B cell (primary cell): ENCODE measurements at regions not wholly inside any gene's neighbourhood (a gene's known extent, or its start where the extent isn't known, plus 50 kb on each side); places are given as distances from the start of the nearest gene placed in this dataset.

ENCODE experiments used
- ATAC-seq: fragments of 200-7000 bp; cut with Tn5 transposase; one replicate; pipeline ENCODE4 v1.10.0; 2021; ENCODE audit warnings: low read depth, mild to moderate bottlenecking, moderate number of reproducible peaks, moderate library complexity
- CTCF ChIA-PET: fragments of 350-600 bp; sonication (Branson Sonifier 250); formaldehyde crosslinking; loops from one replicate; lab custom pipeline; 2021; ENCODE audit warnings: antibody characterized with exemption, inconsistent platforms; lab: Charles Lee
- POLR2A ChIA-PET: fragments of 350-600 bp; sonication (Branson Sonifier 250); formaldehyde crosslinking; loops from one replicate; lab custom pipeline; 2021; ENCODE audit warnings: antibody characterized with exemption; lab: Charles Lee
- DNase-seq: peaks from one replicate; pipeline ENCODE4 v3.0.0; 2013
- H2AFZ ChIP-seq: 2 replicates; pipeline ENCODE4 v1.6.1; 2012; ENCODE audit warnings: mild to moderate bottlenecking, low read depth, low read length; ENCODE audit not compliant: insufficient read depth, poor library complexity, severe bottlenecking
- H3K27ac ChIP-seq, 2 donors: 1 replicate in 1 of 2; 2 replicates in 1 of 2; pipeline ENCODE4 v1.5.1; 2012 to 2013; ENCODE audit warnings: low read length in 2 of 2, mild to moderate bottlenecking in 2 of 2, moderate library complexity in 1 of 2
- H3K27me3 ChIP-seq, 4 experiments: fragments of 200-600 bp in 1 of 4; sonication (generic) in 1 of 4; replicated peaks in 1 of 4; 1 replicate in 2 of 4; 2 replicates in 2 of 4; pipeline versions ENCODE4 v1.6.1 to v1.7.0; 2013 to 2016; ENCODE audit warnings: low read length in 3 of 4, mild to moderate bottlenecking in 2 of 4, mixed read lengths in 1 of 4, moderate library complexity in 1 of 4; ENCODE audit not compliant: insufficient read depth in 4 of 4, control insufficient read depth in 3 of 4; ENCODE audit errors: control extremely low read depth in 1 of 4
- H3K36me3 ChIP-seq, 2 experiments: replicated peaks in 1 of 2; 1 replicate in 1 of 2; 2 replicates in 1 of 2; pipeline versions ENCODE4 v1.6.1 to v1.7.1; 2013; ENCODE audit warnings: low read length in 1 of 2; ENCODE audit not compliant: insufficient read depth in 2 of 2, control insufficient read depth in 1 of 2; ENCODE audit errors: control extremely low read depth in 1 of 2, extremely low read depth in 1 of 2
- H3K4me1 ChIP-seq, 2 donors: fragments of 200-600 bp in 1 of 2; sonication (generic) in 1 of 2; 1 replicate in 1 of 2; 2 replicates in 1 of 2; pipeline versions ENCODE4 v1.5.1 to v1.6.1; 2013 to 2017; ENCODE audit warnings: low read length in 2 of 2; ENCODE audit not compliant: control insufficient read depth in 2 of 2, insufficient read depth in 2 of 2
- H3K4me2 ChIP-seq: replicated peaks from 2 replicates; pipeline ENCODE3; 2012; ENCODE audit warnings: mild to moderate bottlenecking, low read depth, low read length; ENCODE audit not compliant: poor library complexity, severe bottlenecking
- H3K4me3 ChIP-seq, 5 experiments: fragments of 200-600 bp in 1 of 5; sonication (generic) in 1 of 5; 1 replicate in 3 of 5; 2 replicates in 2 of 5; pipeline versions ENCODE4 v1.5.1 to v1.7.0; 2011 to 2016; ENCODE audit warnings: low read length in 4 of 5, mild to moderate bottlenecking in 4 of 5, low read depth in 2 of 5, control low read depth in 1 of 5, moderate library complexity in 1 of 5; ENCODE audit not compliant: insufficient read depth in 1 of 5; ENCODE audit errors: control extremely low read depth in 1 of 5, extremely low read depth in 1 of 5
- H3K79me2 ChIP-seq: fragments of 200-600 bp; sonication (generic); one replicate; pipeline ENCODE4 v1.6.0; 2016; ENCODE audit warnings: low read length; ENCODE audit not compliant: control insufficient read depth, insufficient read depth
- H3K9ac ChIP-seq: fragments of 200-600 bp; sonication (generic); 2 replicates; pipeline ENCODE4 v1.6.1; 2017; ENCODE audit warnings: mild to moderate bottlenecking, low read length, moderate library complexity
- H3K9me3 ChIP-seq, 3 donors: one replicate each; pipeline versions ENCODE4 v1.6.1 to v1.7.1; 2013; ENCODE audit warnings: low read length in 2 of 3; ENCODE audit not compliant: control insufficient read depth in 2 of 3, insufficient read depth in 1 of 3; ENCODE audit errors: control extremely low read depth in 1 of 3
- H4K20me1 ChIP-seq: 2 replicates; pipeline ENCODE4 v1.6.0; 2012; ENCODE audit warnings: mild to moderate bottlenecking, low read length; ENCODE audit not compliant: insufficient read depth, control insufficient read depth, poor library complexity, severe bottlenecking
- H3K27ac Mint-ChIP-seq: one replicate; pipeline ENCODE4 v1.8.0; 2021; ENCODE audit warnings: mixed read lengths
- H3K27me3 Mint-ChIP-seq: one replicate; pipeline ENCODE4 v1.8.0; 2021; ENCODE audit warnings: mixed read lengths
- H3K4me1 Mint-ChIP-seq: one replicate; pipeline ENCODE4 v1.8.0; 2021; ENCODE audit warnings: mixed read lengths
- H3K4me3 Mint-ChIP-seq: one replicate; pipeline ENCODE4 v1.8.0; 2021; ENCODE audit warnings: mixed read lengths
- H3K9me3 Mint-ChIP-seq: one replicate; pipeline ENCODE4 v1.8.0; 2022; ENCODE audit warnings: mixed read lengths; ENCODE audit not compliant: insufficient read depth
- EZH2 ChIP-seq: IDR thresholded peaks from 2 replicates; pipeline ENCODE4 v1.6.1; 2012; ENCODE audit warnings: borderline replicate concordance, low read depth, mild to moderate bottlenecking, moderate library complexity, low read length; ENCODE audit not compliant: insufficient read depth, poor library complexity, severe bottlenecking
- WGBS: methylation state at CpG from one replicate; pipeline ENCODE4 v1.1.5; 2013; ENCODE audit warnings: missing lambda C conversion rate; ENCODE audit not compliant: insufficient coverage; 5-methylcytosine and 5-hydroxymethylcytosine counted together
- intact Hi-C: fragments of 100-400 bp; cut with micrococcal nuclease; formaldehyde crosslinking; loops from one replicate; pipeline ENCODE4 v1.10.0; 2022
- TF ChIP-seq, protein P1 (sequence below): fragments of 200-600 bp; IDR thresholded peaks from one replicate; pipeline ENCODE4 v1.8.0; 2022; ENCODE audit warnings: antibody characterized with exemption, mild to moderate bottlenecking

DNA sequence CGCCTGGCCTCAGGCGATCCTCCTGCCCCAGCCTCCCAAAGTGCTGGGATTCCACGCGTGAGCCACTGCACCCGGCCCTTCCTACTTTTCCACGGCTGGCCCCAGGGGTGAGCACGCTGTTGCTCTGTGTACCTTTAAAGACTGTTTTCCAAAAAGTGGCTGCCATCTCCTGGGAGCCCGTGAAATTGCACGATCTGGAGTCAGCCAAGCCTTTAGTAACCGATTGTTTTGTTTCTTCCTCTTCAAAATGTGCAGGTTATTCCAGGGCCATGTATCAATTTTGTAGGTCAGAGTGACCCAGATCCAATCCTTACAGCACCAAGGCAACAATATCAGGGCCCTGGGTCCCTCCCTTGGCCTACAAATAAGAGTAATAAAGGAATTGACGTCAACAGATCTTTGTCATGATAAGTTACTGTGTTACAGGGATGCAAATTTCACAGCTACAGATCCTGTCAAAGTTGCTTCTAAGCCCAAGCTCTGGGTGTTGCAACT lies 135.6 kb upstream of the ZNF236 start:
- DNase-seq: no peak
- no peak overlapping the region for H3K4me3 Mint-ChIP-seq
- intact Hi-C loops: no loop called here
- Histone ChIP-seq H3K79me2 (no peaks in the 10 kb centered on the region), H2AFZ (no peak overlapping the region), H3K4me3 (no peak overlapping the region), H3K9ac (no peak overlapping the region), H3K4me1 (no peaks in the 10 kb centered on the region), H3K4me2 (no peak overlapping the region), H3K27me3 (peaks cover 0 to 4% (median 0%) of the 10 kb centered on the region in 4 experiments), H3K27ac (no peak overlapping the region), H3K36me3 (no peaks in the 10 kb centered on the region), H4K20me1 (no peaks in the 10 kb centered on the region), H3K9me3 (no peaks in the 10 kb centered on the region)
- no peak for ATAC-seq
- POLR2A ChIA-PET: no interaction called here
- TF ChIP-seq EZH2: no peak
- TF ChIP-seq, protein P1, sequence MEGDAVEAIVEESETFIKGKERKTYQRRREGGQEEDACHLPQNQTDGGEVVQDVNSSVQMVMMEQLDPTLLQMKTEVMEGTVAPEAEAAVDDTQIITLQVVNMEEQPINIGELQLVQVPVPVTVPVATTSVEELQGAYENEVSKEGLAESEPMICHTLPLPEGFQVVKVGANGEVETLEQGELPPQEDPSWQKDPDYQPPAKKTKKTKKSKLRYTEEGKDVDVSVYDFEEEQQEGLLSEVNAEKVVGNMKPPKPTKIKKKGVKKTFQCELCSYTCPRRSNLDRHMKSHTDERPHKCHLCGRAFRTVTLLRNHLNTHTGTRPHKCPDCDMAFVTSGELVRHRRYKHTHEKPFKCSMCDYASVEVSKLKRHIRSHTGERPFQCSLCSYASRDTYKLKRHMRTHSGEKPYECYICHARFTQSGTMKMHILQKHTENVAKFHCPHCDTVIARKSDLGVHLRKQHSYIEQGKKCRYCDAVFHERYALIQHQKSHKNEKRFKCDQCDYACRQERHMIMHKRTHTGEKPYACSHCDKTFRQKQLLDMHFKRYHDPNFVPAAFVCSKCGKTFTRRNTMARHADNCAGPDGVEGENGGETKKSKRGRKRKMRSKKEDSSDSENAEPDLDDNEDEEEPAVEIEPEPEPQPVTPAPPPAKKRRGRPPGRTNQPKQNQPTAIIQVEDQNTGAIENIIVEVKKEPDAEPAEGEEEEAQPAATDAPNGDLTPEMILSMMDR: no peak
- 15% methylated on average over 10 of the region's 11 CpGs for WGBS
- H3K9me3 Mint-ChIP-seq: no peaks in the 10 kb centered on the region
- CTCF ChIA-PET: interaction anchor here (0.7 to 1.1 kb wide), 3 partner anchors 23 to 290 kb away, joined by 5 to 9 read pairs (median 5); no protein-coding TSS in a partner anchor
- peaks cover 15% of the 10 kb centered on the region for H3K27me3 Mint-ChIP-seq
- no peaks in the 10 kb centered on the region for H3K4me1 Mint-ChIP-seq
- no peak overlapping the region for H3K27ac Mint-ChIP-seq

DNA sequence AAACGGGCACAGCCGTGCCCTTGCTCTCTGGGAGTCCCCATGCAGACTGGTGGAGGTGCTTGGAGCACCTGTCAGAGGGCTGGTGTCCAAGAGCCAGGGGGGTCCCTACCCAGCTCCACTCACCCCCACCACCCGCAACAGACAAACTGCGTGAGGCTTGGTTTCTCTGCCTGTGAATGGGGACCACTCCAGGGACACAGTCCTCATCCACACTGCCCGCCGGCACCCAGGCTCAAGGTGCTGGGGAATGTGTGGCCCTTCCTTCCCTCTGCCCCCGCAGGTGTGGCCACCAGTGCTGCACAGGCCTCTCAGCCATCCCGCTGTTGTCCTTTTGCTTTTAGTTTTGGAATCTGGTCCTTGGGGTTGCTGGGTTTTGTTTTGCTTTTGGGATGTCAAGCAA lies 136.5 kb upstream of the ZNF236 start:
- Histone ChIP-seq H3K9me3 (no peaks in the 10 kb centered on the region), H3K27me3 (peaks cover 0 to 4% (median 0%) of the 10 kb centered on the region in 4 experiments), H3K9ac (no peak overlapping the region), H3K79me2 (no peaks in the 10 kb centered on the region), H3K27ac (no peak overlapping the region), H2AFZ (no peak overlapping the region), H4K20me1 (no peaks in the 10 kb centered on the region), H3K4me1 (no peaks in the 10 kb centered on the region), H3K36me3 (no peaks in the 10 kb centered on the region), H3K4me3 (no peak overlapping the region), H3K4me2 (no peak overlapping the region)
- no peak for DNase-seq
- intact Hi-C loops: no loop called here
- Mint-ChIP-seq H3K4me1 (no peaks in the 10 kb centered on the region), H3K4me3 (no peak overlapping the region), H3K9me3 (no peaks in the 10 kb centered on the region), H3K27ac (no peak overlapping the region), H3K27me3 (peaks cover 15% of the 10 kb centered on the region)
- TF ChIP-seq, protein P1: no peak
- TF ChIP-seq EZH2: no peak
- ChIA-PET POLR2A (no interaction called here), CTCF (no interaction called here)
- 95% methylated on average over 4 of the region's 8 CpGs for WGBS
- no peak for ATAC-seq
